GM19463 (cell line): ENCODE measurements at regions not wholly inside any gene's neighbourhood (a gene's known extent, or its start where the extent isn't known, plus 50 kb on each side); places are given as distances from the start of the nearest gene placed in this dataset.

Source experiments
- ATAC-seq: cut with Tn5 transposase; IDR thresholded peaks from one replicate; pipeline ENCODE4 v1.9.1; 2021; ENCODE audit warnings: mild to moderate bottlenecking, moderate library complexity; ENCODE audit not compliant: unreplicated experiment

DNA sequence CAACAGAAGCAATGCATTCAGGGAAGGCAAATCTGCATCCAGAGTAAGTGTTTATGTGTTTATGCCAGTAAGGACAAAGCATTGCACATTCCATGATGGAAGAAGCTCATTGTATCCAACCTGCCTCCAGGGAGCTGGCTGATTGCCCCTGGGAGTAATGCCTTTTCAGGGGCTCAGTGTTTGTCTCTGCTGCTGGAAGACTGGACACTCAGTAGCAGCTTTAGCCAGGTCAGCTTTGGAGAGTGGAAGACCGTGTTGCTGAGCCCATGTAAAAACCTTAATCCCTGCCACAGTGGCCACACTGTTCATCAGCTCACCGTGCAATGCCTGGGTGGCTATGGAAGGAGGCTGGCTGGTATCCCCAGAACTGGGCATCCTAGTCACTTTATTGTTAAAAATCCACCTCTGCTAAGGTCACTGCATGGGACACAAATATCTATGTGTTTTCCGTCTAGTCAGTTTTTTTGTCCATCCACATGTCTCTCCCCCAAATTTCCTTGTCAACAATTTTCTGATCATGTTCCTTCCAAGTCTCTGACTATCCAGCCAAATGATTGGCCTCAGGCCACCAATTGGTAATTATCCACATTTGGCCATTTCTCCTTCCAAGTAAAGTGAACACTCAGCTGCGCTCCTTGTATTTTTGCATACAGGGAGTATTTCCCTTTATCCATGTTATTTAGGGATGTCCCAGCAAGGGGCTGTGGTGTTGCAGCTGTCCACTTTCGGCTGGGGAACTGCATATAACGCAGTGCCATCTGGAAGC lies 2044.5 kb upstream of the AGA start:
- ATAC-seq = no peak

DNA sequence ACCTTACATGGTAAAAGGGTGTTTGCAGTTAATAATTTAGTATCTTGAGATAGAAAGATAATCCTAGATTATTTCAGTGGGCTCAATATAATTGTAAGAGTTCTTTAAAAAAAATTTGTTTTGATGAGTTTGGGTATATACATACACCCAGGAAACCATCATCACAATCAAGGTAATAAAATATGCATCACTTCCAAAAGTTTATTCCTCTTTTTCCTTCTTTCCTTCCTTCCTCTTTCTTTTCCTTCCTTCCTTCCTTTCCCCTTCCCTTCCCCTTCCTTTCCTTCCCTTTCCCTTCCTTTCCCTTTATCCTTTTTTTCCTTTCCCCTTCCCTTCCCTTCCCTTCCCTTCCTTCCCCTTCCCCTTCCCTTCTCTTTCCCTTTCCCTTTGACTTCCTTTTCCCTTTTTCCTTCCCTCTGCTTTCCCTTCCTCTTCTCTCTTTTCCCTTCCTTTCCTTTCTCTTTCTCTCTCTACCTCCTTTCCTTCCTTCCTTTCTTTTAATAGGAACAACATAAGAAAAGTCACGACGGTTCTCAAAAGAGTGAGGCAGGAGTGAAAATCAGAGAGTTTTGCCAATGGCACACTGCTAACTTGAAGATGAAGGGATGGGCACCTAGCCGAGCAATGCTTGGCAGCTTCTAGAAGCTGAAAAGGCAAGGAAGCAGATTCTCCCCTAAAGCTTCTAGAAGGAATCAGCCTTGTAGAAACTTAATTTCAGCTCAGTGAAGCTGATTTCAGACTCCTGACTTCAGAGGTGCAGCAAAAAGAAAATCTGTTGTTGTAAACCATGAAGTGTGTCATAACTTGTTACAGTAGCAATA lies 2050.2 kb upstream of the AGA start:
- ATAC-seq = no peak

- no peak for ATAC-seq
These were observed 2061.7 kb upstream of the AGA start for GRCh38 chr4:179503976-179504375.

GRCh38 chr4:179509489-179509888 lies 2067.3 kb upstream of the AGA start:
- ATAC-seq = no peak

- no peak for ATAC-seq
These were observed 2079.7 kb upstream of the AGA start for GRCh38 chr4:179521952-179522351.

GRCh38 chr4:179530958-179531357 lies 2088.7 kb upstream of the AGA start:
- ATAC-seq = no peak

GRCh38 chr4:179536694-179537093 lies 2094.5 kb upstream of the AGA start:
- no peak for ATAC-seq

GRCh38 chr4:179539641-179540040 lies 2097.4 kb upstream of the AGA start:
- no peak for ATAC-seq

DNA sequence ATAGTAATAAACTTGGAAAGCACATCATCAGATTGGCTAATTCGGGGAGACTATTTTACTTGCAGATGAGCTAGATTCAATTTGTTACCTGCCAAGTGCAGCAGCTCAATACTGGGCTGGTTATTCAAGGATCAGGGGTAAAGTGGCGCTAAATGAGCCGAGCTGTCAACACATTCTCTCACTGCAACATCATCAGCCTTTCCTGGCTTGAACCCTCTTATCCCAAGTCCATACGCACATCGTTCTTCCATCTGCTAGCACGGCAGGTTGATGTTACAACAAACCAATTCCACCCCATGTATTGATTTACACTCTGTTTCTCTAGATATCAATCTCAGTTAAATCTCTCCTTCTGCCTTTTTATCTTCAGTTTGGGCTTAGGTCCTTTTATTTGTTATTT lies 2101.5 kb upstream of the AGA start:
- no peak for ATAC-seq

- ATAC-seq = no peak
These were observed 2102.3 kb upstream of the AGA start for GRCh38 chr4:179544496-179544895.

- no peak for ATAC-seq
These were observed 2109.9 kb upstream of the AGA start for GRCh38 chr4:179552131-179552530.

- ATAC-seq = no peak
These were observed 2121.5 kb upstream of the AGA start for GRCh38 chr4:179563741-179564140.

GRCh38 chr4:179569549-179569948 lies 2127.3 kb upstream of the AGA start:
- no peak for ATAC-seq

GRCh38 chr4:179582164-179582905 lies 2140.1 kb upstream of the AGA start:
- ATAC-seq = no peak

- ATAC-seq = no peak
These were observed 2141.0 kb upstream of the AGA start for GRCh38 chr4:179583221-179583620.

- ATAC-seq = no peak
These were observed 2141.9 kb upstream of the AGA start for GRCh38 chr4:179584101-179584500.

- ATAC-seq = no peak
These were observed 2143.5 kb upstream of the AGA start for GRCh38 chr4:179585761-179586160.

DNA sequence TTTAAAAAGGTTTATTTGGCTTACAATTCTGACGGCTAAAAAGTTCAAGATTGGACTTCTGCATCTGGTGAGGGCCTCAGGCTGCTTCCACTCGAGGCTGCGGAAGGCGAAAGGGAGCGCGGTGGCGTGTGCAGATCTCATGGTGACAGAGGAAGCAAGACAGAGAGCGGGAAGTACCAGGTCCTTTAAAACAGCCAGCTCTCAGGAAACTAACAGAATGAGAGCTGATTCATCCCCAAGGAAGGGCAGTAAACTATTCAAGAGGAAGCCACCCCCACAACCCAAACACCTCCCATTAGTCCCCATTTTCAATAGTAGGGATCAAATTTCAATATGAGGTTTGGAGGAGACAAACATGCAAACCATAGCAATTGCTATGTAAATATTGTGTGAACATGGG lies 2144.2 kb upstream of the AGA start:
- ATAC-seq = no peak

DNA sequence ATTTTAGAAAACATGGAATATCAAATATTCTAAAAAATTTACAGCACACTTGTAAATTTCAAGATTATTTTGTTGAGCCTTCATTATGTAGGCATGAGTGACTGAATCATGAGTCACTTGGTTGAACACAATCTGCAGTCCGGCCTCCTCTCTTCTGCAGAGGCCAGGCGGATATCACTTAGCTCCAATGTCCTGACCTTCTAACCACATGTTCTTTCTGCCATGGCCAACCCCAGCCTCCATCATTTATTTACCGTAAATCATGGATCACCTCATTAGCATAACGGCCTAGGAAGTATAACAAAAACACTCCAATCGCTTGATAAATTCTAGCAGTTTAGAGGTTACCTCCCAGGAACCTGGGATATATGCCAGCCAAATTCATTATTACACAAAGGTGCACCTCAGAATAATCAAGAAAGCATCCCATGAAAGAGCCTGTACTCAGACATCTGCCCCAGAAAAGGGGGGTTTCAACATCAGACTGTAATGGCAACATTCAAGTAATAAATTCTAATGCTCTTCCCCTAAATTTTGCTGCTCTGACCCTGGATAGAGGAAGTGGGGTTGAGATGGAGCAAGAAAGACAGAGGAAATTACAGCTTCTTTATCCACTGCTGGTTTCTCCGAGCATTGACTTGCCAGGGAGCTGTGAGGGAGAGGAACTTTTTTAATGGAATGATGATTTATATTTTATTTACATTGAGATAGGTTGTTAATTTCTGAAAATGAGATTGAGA lies 2153.6 kb upstream of the AGA start:
- ATAC-seq = no peak

GRCh38 chr4:179596621-179597020 lies 2154.4 kb upstream of the AGA start:
- ATAC-seq = no peak

DNA sequence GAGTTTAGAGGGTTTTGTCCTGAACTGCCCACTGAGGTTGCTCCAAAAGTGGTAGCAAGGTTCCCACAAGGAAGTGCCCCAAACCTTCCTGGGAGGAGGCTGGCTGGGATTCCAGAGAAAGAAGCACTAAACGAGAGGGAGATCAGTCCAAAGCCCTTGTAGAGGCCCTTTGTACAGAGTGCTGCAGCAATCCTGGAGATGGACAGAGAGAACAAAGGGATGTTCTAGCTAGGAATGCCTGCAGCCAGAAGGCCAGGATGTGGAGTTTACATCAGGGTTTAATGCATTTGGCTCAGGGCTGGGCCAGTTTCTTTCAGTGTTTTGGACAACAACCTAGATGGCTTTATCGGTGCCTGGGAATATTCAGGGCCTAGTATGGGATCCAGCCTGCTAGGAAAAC lies 2155.1 kb upstream of the AGA start:
- no peak for ATAC-seq
